Liver (tissue), 7 donors: ENCODE measurements at regions not wholly inside any gene's neighbourhood (a gene's known extent, or its start where the extent isn't known, plus 50 kb on each side); places are given as distances from the start of the nearest gene placed in this dataset.

Source experiments
- DNase-seq: peaks from one replicate; pipeline ENCODE4 v3.0.0-alpha.2; 2017; ENCODE audit warnings: low spot score
- H3K27ac ChIP-seq, 2 donors: one replicate each; pipeline ENCODE4 v1.7.0; 2013; ENCODE audit warnings: inconsistent platforms in 2 of 2, low read length in 2 of 2, control low read depth in 1 of 2, low read depth in 1 of 2, mild to moderate bottlenecking in 1 of 2
- H3K27me3 ChIP-seq, 4 donors: one replicate each; pipeline versions ENCODE4 v1.6.1 to v1.7.0; 2013; ENCODE audit warnings: low read length in 3 of 4, inconsistent platforms in 1 of 4, mild to moderate bottlenecking in 1 of 4, moderate library complexity in 1 of 4; ENCODE audit not compliant: control insufficient read depth in 4 of 4, insufficient read depth in 4 of 4
- H3K36me3 ChIP-seq, 4 donors: one replicate each; pipeline versions ENCODE4 v1.6.1 to v1.7.0; 2013; ENCODE audit warnings: low read length in 3 of 4, mild to moderate bottlenecking in 3 of 4, low read depth in 1 of 4, moderate library complexity in 1 of 4; ENCODE audit not compliant: control insufficient read depth in 4 of 4, insufficient read depth in 3 of 4
- H3K4me1 ChIP-seq, 4 donors: one replicate each; pipeline versions ENCODE4 v1.6.1 to v1.7.0; 2013; ENCODE audit warnings: low read length in 3 of 4, mild to moderate bottlenecking in 3 of 4, moderate library complexity in 1 of 4; ENCODE audit not compliant: control insufficient read depth in 4 of 4, insufficient read depth in 4 of 4
- H3K4me3 ChIP-seq, 3 donors: one replicate each; pipeline versions ENCODE4 v1.6.1 to v1.7.0; 2013; ENCODE audit warnings: low read length in 3 of 3, control low read depth in 1 of 3, low read depth in 1 of 3, mild to moderate bottlenecking in 1 of 3
- H3K9ac ChIP-seq, 2 donors: one replicate each; pipeline ENCODE4 v1.7.0; 2013; ENCODE audit warnings: low read length in 2 of 2, mild to moderate bottlenecking in 2 of 2, moderate library complexity in 2 of 2, control low read depth in 1 of 2, low read depth in 1 of 2
- H3K9me3 ChIP-seq, 4 donors: one replicate each; pipeline versions ENCODE4 v1.6.1 to v1.7.0; 2013; ENCODE audit warnings: low read length in 3 of 4; ENCODE audit not compliant: control insufficient read depth in 4 of 4
- FOXA1 ChIP-seq: IDR thresholded peaks from 2 replicates; pipeline ENCODE4 v1.6.1; 2016; ENCODE audit warnings: antibody characterized with exemption
- FOXA2 ChIP-seq: IDR thresholded peaks from 2 replicates; pipeline ENCODE4 v1.6.1; 2016; ENCODE audit warnings: antibody characterized with exemption
- GABPA ChIP-seq, 2 donors: IDR thresholded peaks in 1 of 2; conservative IDR thresholded peaks in 1 of 2; 2 replicates each; pipeline ENCODE4 v1.6.1; 2016; ENCODE audit warnings: antibody characterized with exemption in 2 of 2, mild to moderate bottlenecking in 1 of 2, moderate library complexity in 1 of 2
- HNF4A ChIP-seq, 2 donors: conservative IDR thresholded peaks; 2 replicates each; pipeline ENCODE4 v1.6.1; 2016; ENCODE audit warnings: antibody characterized with exemption in 2 of 2, mild to moderate bottlenecking in 2 of 2
- HNF4G ChIP-seq: IDR thresholded peaks from 2 replicates; pipeline ENCODE4 v1.6.1; 2016; ENCODE audit warnings: antibody characterized with exemption
- JUND ChIP-seq, 2 donors: IDR thresholded peaks; 2 replicates each; pipeline ENCODE4 v1.6.1; 2016; ENCODE audit warnings: antibody characterized with exemption in 2 of 2
- RAD21 ChIP-seq, 2 donors: IDR thresholded peaks; 2 replicates each; pipeline ENCODE4 v1.6.1; 2016; ENCODE audit warnings: antibody characterized with exemption in 2 of 2, mild to moderate bottlenecking in 2 of 2
- REST ChIP-seq: IDR thresholded peaks from 2 replicates; pipeline ENCODE4 v1.6.1; 2016; ENCODE audit warnings: antibody characterized with exemption, mild to moderate bottlenecking
- SP1 ChIP-seq: IDR thresholded peaks from 2 replicates; pipeline ENCODE4 v1.6.1; 2018; ENCODE audit warnings: antibody characterized with exemption, mild to moderate bottlenecking
- TAF1 ChIP-seq: conservative IDR thresholded peaks from 2 replicates; pipeline ENCODE4 v1.6.1; 2016; ENCODE audit warnings: antibody characterized with exemption, mild to moderate bottlenecking
- YY1 ChIP-seq: IDR thresholded peaks from 2 replicates; pipeline ENCODE4 v1.6.1; 2016; ENCODE audit warnings: antibody characterized with exemption, mild to moderate bottlenecking
- WGBS: extraction: QIAGEN DNeasy Blood & Tissue Kit; methylation state at CpG from one replicate; pipeline ENCODE4 v1.1.7; 2013; 5-methylcytosine and 5-hydroxymethylcytosine counted together
- TF ChIP-seq, protein P1 (sequence below): IDR thresholded peaks from 2 replicates; pipeline ENCODE4 v1.6.1; 2016; ENCODE audit warnings: antibody characterized with exemption
- TF ChIP-seq, protein P2 (sequence below): IDR thresholded peaks from 2 replicates; pipeline ENCODE4 v1.6.1; 2016; ENCODE audit warnings: antibody characterized with exemption
- donor health status: healthy.
- donor health status: healthy.
- donor health status: healthy.
- donor health status: healthy.

GRCh38 chr1:182139496-182139895 lies 78.0 kb upstream of the ZNF648 start:
- TF ChIP-seq TAF1 (no peak), YY1 (no peak), RAD21 (IDR thresholded peaks at IDR 0.05) (no peak), FOXA2 (no peak), JUND (IDR thresholded peaks at IDR 0.05) (no peak)
- WGBS, result 91% methylated on average over 1 of the region's 1 CpG

DNA sequence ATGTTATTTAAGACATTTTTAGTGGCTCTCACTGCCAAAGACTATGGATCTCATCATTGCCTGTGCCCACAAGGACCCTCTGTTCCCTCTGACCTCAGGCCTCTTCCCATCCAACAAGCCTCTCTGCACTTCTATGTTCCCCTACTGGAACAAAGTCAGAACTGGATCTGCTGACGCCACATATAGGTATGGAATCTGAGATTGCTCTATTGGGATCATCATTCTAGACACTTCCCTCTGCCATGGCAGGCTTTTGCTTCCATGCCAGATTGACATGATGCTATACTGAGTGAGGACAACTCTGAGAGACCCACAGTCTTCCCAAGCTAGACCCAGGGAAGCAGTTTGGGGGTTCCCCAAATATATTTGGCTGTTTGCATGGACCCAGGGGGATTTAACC lies 76.0 kb upstream of the ZNF648 start:
- no peaks in the 10 kb centered on the region for H3K36me3 ChIP-seq
- TF ChIP-seq RAD21 (IDR thresholded peaks at IDR 0.05) (no peak), FOXA2 (no peak), GABPA (IDR thresholded peaks at IDR 0.05 in 1 of 2, conservative IDR thresholded peaks at IDR 0.05 in 1 of 2) (no peak), FOXA1 (no peak), HNF4A (conservative IDR thresholded peaks at IDR 0.05) (no peak), SP1 (no peak), YY1 (no peak), HNF4G (no peak)
- TF ChIP-seq, protein P1, sequence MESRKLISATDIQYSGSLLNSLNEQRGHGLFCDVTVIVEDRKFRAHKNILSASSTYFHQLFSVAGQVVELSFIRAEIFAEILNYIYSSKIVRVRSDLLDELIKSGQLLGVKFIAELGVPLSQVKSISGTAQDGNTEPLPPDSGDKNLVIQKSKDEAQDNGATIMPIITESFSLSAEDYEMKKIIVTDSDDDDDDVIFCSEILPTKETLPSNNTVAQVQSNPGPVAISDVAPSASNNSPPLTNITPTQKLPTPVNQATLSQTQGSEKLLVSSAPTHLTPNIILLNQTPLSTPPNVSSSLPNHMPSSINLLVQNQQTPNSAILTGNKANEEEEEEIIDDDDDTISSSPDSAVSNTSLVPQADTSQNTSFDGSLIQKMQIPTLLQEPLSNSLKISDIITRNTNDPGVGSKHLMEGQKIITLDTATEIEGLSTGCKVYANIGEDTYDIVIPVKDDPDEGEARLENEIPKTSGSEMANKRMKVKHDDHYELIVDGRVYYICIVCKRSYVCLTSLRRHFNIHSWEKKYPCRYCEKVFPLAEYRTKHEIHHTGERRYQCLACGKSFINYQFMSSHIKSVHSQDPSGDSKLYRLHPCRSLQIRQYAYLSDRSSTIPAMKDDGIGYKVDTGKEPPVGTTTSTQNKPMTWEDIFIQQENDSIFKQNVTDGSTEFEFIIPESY, result no peak
- TF ChIP-seq, protein P2, sequence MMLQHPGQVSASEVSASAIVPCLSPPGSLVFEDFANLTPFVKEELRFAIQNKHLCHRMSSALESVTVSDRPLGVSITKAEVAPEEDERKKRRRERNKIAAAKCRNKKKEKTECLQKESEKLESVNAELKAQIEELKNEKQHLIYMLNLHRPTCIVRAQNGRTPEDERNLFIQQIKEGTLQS, result no peak
- no peak overlapping the region for H3K27ac ChIP-seq
- 98% methylated on average over 1 of the region's 1 CpG for WGBS
- no peak for DNase-seq
- H3K27me3 ChIP-seq, result no peaks in the 10 kb centered on the region
- no peak overlapping the region for H3K4me3 ChIP-seq
- H3K4me1 ChIP-seq, result no peaks in the 10 kb centered on the region
- peaks cover 0 to 6% (median under 1%) of the 10 kb centered on the region in 4 donors for H3K9me3 ChIP-seq
- no peak overlapping the region for H3K9ac ChIP-seq

More at GRCh38 chr1:182139496-182139895, 78.0 kb upstream of the ZNF648 start:
- H3K9ac ChIP-seq, result no peak overlapping the region
- H3K4me1 ChIP-seq, result peaks cover 0 to 10% (median 7%) of the 10 kb centered on the region in 4 donors
- H3K4me3 ChIP-seq, result no peak overlapping the region
- H3K27me3 ChIP-seq, result no peaks in the 10 kb centered on the region
- H3K9me3 ChIP-seq, result no peaks in the 10 kb centered on the region
- H3K27ac ChIP-seq, result no peak overlapping the region
- H3K36me3 ChIP-seq, result no peaks in the 10 kb centered on the region
- no peak for DNase-seq

DNA sequence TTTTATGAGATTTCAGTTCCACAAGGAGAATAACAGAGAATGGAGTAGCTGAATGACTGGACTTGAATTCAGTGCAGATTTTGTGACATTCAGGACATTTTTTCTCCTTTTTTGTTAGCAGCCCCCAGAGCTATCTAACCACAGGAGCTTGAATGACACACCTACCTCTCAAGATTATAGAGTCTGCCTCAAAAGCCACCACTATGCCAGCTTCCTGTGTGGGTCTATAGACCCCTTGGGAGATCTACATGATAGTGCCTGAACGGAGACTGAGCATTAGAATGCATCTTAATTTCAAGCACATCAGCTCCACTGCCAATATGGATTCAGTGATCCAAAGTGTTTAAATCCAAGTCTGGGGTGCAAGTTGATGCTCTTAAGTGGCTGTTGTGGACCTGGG lies 74.4 kb upstream of the ZNF648 start:
- WGBS, result 89% methylated on average over 1 of the region's 1 CpG
- Histone ChIP-seq H3K4me1 (no peaks in the 10 kb centered on the region), H3K4me3 (no peak overlapping the region), H3K27me3 (no peaks in the 10 kb centered on the region), H3K27ac (no peak overlapping the region), H3K9me3 (peaks cover 0 to 6% (median under 1%) of the 10 kb centered on the region in 4 donors), H3K9ac (no peak overlapping the region), H3K36me3 (no peaks in the 10 kb centered on the region)
- no peak for DNase-seq
- no peak for TF ChIP-seq FOXA1
- no peak for TF ChIP-seq REST
- TF ChIP-seq, protein P1, result no peak
